22Rv1 (cell line): ENCODE measurements at regions not wholly inside any gene's neighbourhood (a gene's known extent, or its start where the extent isn't known, plus 50 kb on each side); places are given as distances from the start of the nearest gene placed in this dataset.

Source experiments
- ZFX ChIP-seq: fragments of 450-650 bp; IDR thresholded peaks from 2 replicates; pipeline ENCODE4 v1.6.1; 2017; ENCODE audit warnings: antibody characterized with exemption, borderline replicate concordance
- TF ChIP-seq, protein P1 (sequence below): fragments of 450-650 bp; IDR thresholded peaks from 2 replicates; pipeline ENCODE4 v1.5.1; 2017; ENCODE audit warnings: mild to moderate bottlenecking

DNA sequence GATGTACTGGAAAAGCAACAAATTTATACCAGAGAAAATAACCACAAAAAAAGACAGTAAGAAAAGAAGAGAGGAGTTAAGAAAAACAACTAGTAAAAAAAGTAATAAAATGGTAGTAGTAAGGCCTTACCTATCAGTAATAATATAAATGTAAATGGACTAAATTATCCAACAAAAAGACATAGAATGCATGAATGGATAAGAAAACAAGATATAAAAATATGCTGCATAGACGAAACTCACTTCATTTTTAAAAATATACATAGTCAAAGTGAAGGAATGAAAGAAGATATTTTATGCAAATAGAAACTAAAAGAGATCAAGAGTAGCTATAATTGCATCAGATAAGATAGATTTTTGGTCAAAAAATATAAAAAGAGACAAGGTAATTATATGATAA is 739.1 kb downstream of the DNAJB9 start:
- TF ChIP-seq, protein P1, sequence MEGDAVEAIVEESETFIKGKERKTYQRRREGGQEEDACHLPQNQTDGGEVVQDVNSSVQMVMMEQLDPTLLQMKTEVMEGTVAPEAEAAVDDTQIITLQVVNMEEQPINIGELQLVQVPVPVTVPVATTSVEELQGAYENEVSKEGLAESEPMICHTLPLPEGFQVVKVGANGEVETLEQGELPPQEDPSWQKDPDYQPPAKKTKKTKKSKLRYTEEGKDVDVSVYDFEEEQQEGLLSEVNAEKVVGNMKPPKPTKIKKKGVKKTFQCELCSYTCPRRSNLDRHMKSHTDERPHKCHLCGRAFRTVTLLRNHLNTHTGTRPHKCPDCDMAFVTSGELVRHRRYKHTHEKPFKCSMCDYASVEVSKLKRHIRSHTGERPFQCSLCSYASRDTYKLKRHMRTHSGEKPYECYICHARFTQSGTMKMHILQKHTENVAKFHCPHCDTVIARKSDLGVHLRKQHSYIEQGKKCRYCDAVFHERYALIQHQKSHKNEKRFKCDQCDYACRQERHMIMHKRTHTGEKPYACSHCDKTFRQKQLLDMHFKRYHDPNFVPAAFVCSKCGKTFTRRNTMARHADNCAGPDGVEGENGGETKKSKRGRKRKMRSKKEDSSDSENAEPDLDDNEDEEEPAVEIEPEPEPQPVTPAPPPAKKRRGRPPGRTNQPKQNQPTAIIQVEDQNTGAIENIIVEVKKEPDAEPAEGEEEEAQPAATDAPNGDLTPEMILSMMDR, result no peak
- no peak for TF ChIP-seq ZFX
